IMR-90 (cell line): ENCODE measurements at regions not wholly inside any gene's neighbourhood (a gene's known extent, or its start where the extent isn't known, plus 50 kb on each side); places are given as distances from the start of the nearest gene placed in this dataset.

ENCODE experiments used
- ATAC-seq: fragments of 200-7000 bp; cut with Tn5 transposase; 2 replicates; pipeline ENCODE4 v1.9.1; 2020; ENCODE audit warnings: low read depth, mild to moderate bottlenecking, moderate library complexity
- BruUV-seq: library from RNA; stranded (reverse); fragments of 400-500 nt; replicated peaks from 2 replicates; lab custom pipeline; 2021; lab: Mats Ljungman, UMichigan
- CTCF ChIA-PET: fragments of 300-600 bp; formaldehyde crosslinking; extraction: SDS; loops from one replicate; lab custom pipeline; 2021; ENCODE audit warnings: antibody characterized with exemption; lab: Yijun Ruan, JAX
- POLR2A ChIA-PET: fragments of 300-600 bp; sonication (Branson Sonifier 250); formaldehyde crosslinking; loops from one replicate; lab custom pipeline; 2022; ENCODE audit warnings: antibody characterized with exemption; ENCODE audit not compliant: unreplicated experiment; lab: Charles Lee
- DNase-seq: peaks from one replicate; pipeline ENCODE4 v3.0.0; 2013
- H2AFZ ChIP-seq: replicated peaks from 2 replicates; pipeline ENCODE3; 2013; ENCODE audit warnings: low read length, mild to moderate bottlenecking; ENCODE audit not compliant: poor library complexity
- H2AK5ac ChIP-seq: 2 replicates; pipeline ENCODE4 v1.6.1; 2013; ENCODE audit warnings: low read depth, low read length, inconsistent platforms
- H2AK9ac ChIP-seq: replicated peaks from 2 replicates; pipeline ENCODE3; 2013; ENCODE audit warnings: mild to moderate bottlenecking, low read depth, low read length, moderate library complexity; ENCODE audit not compliant: poor library complexity
- H2BK120ac ChIP-seq: 2 replicates; pipeline ENCODE4 v1.6.1; 2013; ENCODE audit warnings: low read depth, low read length, inconsistent platforms
- H2BK15ac ChIP-seq: 3 replicates; pipeline ENCODE4 v1.6.1; 2013; ENCODE audit warnings: low read depth, low read length, inconsistent platforms
- H2BK20ac ChIP-seq: 2 replicates; pipeline ENCODE4 v1.6.1; 2013; ENCODE audit warnings: low read depth, mild to moderate bottlenecking, inconsistent platforms, low read length, moderate library complexity
- H2BK5ac ChIP-seq: 2 replicates; pipeline ENCODE4 v1.6.1; 2013; ENCODE audit warnings: mild to moderate bottlenecking, low read depth, low read length, inconsistent platforms; ENCODE audit not compliant: poor library complexity, severe bottlenecking
- H3K14ac ChIP-seq: replicated peaks from 2 replicates; pipeline ENCODE4 v1.6.1; 2013; ENCODE audit warnings: low read depth, low read length, inconsistent platforms
- H3K18ac ChIP-seq: 2 replicates; pipeline ENCODE4 v1.6.1; 2013; ENCODE audit warnings: low read depth, low read length, control low read depth
- H3K23ac ChIP-seq: 2 replicates; pipeline ENCODE4 v1.6.1; 2013; ENCODE audit warnings: low read depth, low read length, inconsistent platforms
- H3K27ac ChIP-seq: 2 replicates; pipeline ENCODE4 v1.5.1; 2013; ENCODE audit warnings: mild to moderate bottlenecking, control low read depth, low read length; ENCODE audit not compliant: insufficient read depth
- H3K27me3 ChIP-seq: 2 replicates; pipeline ENCODE4 v1.6.1; 2013; ENCODE audit warnings: low read length; ENCODE audit not compliant: control insufficient read depth, insufficient read depth
- H3K36me3 ChIP-seq: 2 replicates; pipeline ENCODE4 v1.6.1; 2013; ENCODE audit warnings: low read length, mixed read lengths; ENCODE audit not compliant: control insufficient read depth, insufficient read depth
- H3K4ac ChIP-seq: 2 replicates; pipeline ENCODE4 v1.6.1; 2013; ENCODE audit warnings: low read depth, low read length, inconsistent platforms
- H3K4me1 ChIP-seq: 2 replicates; pipeline ENCODE4 v1.6.1; 2013; ENCODE audit warnings: low read length, mixed read lengths; ENCODE audit not compliant: control insufficient read depth, insufficient read depth
- H3K4me2 ChIP-seq: 2 replicates; pipeline ENCODE4 v1.6.1; 2013; ENCODE audit warnings: low read depth, mild to moderate bottlenecking, control low read depth, low read length, moderate library complexity
- H3K4me3 ChIP-seq: 2 replicates; pipeline ENCODE4 v1.5.1; 2013; ENCODE audit warnings: low read depth, mild to moderate bottlenecking, control low read depth, low read length, moderate library complexity; ENCODE audit not compliant: insufficient read depth
- H3K56ac ChIP-seq: 2 replicates; pipeline ENCODE4 v1.6.1; 2013; ENCODE audit warnings: low read length, inconsistent platforms; ENCODE audit not compliant: insufficient read depth; ENCODE audit errors: extremely low read depth
- H3K79me1 ChIP-seq, 2 experiments: 2 replicates each; pipeline ENCODE4 v1.6.1; 2013; ENCODE audit warnings: low read length in 2 of 2, inconsistent platforms in 1 of 2, low read depth in 1 of 2
- H3K9ac ChIP-seq: 2 replicates; pipeline ENCODE4 v1.6.1; 2013; ENCODE audit warnings: low read depth, low read length, control low read depth
- H3K9me1 ChIP-seq: 2 replicates; pipeline ENCODE4 v1.6.1; 2013; ENCODE audit warnings: low read length, inconsistent platforms; ENCODE audit not compliant: insufficient read depth
- H3K9me3 ChIP-seq: 2 replicates; pipeline ENCODE4 v1.6.1; 2013; ENCODE audit warnings: low read length; ENCODE audit not compliant: control insufficient read depth, insufficient read depth
- H4K20me1 ChIP-seq: 2 replicates; pipeline ENCODE4 v1.6.1; 2013; ENCODE audit warnings: low read length, inconsistent platforms; ENCODE audit not compliant: insufficient read depth
- H4K5ac ChIP-seq: 2 replicates; pipeline ENCODE4 v1.6.1; 2013; ENCODE audit warnings: mild to moderate bottlenecking, low read depth, low read length, control low read depth
- H4K8ac ChIP-seq, 2 experiments: 2 replicates each; pipeline ENCODE4 v1.6.1; 2013; ENCODE audit warnings: low read depth in 2 of 2, low read length in 2 of 2, control low read depth in 1 of 2, inconsistent platforms in 1 of 2
- H4K91ac ChIP-seq: 2 replicates; pipeline ENCODE4 v1.6.1; 2013; ENCODE audit warnings: low read depth, low read length, inconsistent platforms; ENCODE audit not compliant: insufficient read depth
- CTCF ChIP-seq: conservative IDR thresholded peaks from 2 replicates; pipeline ENCODE4 v1.5.1; 2012; ENCODE audit warnings: mild to moderate bottlenecking, low read depth, low read length, improper control_type of control experiment
- MAZ ChIP-seq: IDR thresholded peaks from 2 replicates; pipeline ENCODE4 v1.6.1; 2012; ENCODE audit warnings: low read depth, mild to moderate bottlenecking, low read length, improper control_type of control experiment, moderate library complexity, borderline replicate concordance
- MXI1 ChIP-seq: IDR thresholded peaks from 2 replicates; pipeline ENCODE4 v1.6.1; 2012; ENCODE audit warnings: low read depth, mild to moderate bottlenecking, low read length, moderate library complexity, borderline replicate concordance
- RAD21 ChIP-seq: IDR thresholded peaks from 2 replicates; pipeline ENCODE4 v1.6.1; 2012; ENCODE audit warnings: low read length, improper control_type of control experiment
- SMC3 ChIP-seq: fragments of 150-350 bp; IDR thresholded peaks from 2 replicates; pipeline ENCODE4 v1.6.1; 2016; ENCODE audit warnings: low read depth, mild to moderate bottlenecking, antibody characterized with exemption, low read length, moderate library complexity
- USF2 ChIP-seq: fragments of 150-350 bp; IDR thresholded peaks from 2 replicates; pipeline ENCODE4 v1.6.1; 2017; ENCODE audit warnings: mild to moderate bottlenecking, antibody characterized with exemption, low read length, low read depth
- WGBS, 2 experiments: methylation state at CpG; one replicate each; pipeline versions ENCODE4 v1.1.5 to v1.1.7; 2013; ENCODE audit warnings: missing lambda C conversion rate in 2 of 2; ENCODE audit not compliant: insufficient read length in 1 of 2; ENCODE audit errors: extremely low coverage in 2 of 2; 5-methylcytosine and 5-hydroxymethylcytosine counted together
- dilution Hi-C: fragments of 300-500 bp; cut with HindIII; formaldehyde crosslinking; loops from one replicate; pipeline ENCODE4 v1.14.3; 2018; ENCODE audit warnings: low sequenced_read_pairs; ENCODE audit not compliant: unreplicated experiment
- in situ Hi-C: fragments of 300-500 bp; cut with MboI; formaldehyde crosslinking; loops from 3 replicates; pipeline ENCODE4 v1.14.3; 2019; ENCODE audit warnings: low sequenced_read_pairs, inconsistent platforms, mixed read lengths
- intact Hi-C: fragments of 100-400 bp; cut with micrococcal nuclease; formaldehyde crosslinking; loops from 2 replicates; pipeline ENCODE4 v1.10.0; 2022

- dilution Hi-C loops (no loop called here), in situ Hi-C loops (no loop called here), intact Hi-C loops (no loop called here)
- no peak overlapping the region for H2BK20ac ChIP-seq
- H3K23ac ChIP-seq: no peak overlapping the region
- ChIA-PET POLR2A (no interaction called here), CTCF (no interaction called here)
- H2BK15ac ChIP-seq: no peak overlapping the region
- H2AK9ac ChIP-seq: no peak overlapping the region
- H2BK120ac ChIP-seq: no peak overlapping the region
- 63% methylated on average over 6 of the region's 11 CpGs; no CpG with 5 or more reads in 1 of the 2 experiments for WGBS, 2 experiments
- TF ChIP-seq USF2: no peak
- TF ChIP-seq SMC3: no peak
- TF ChIP-seq MXI1: no peak
- no peak for TF ChIP-seq MAZ
- TF ChIP-seq RAD21: no peak
- no peak for TF ChIP-seq CTCF
- no peaks in the 10 kb centered on the region for H3K4me1 ChIP-seq
- no peak overlapping the region for H3K4ac ChIP-seq
- H3K36me3 ChIP-seq: no peaks in the 10 kb centered on the region
- no peak overlapping the region for H2BK5ac ChIP-seq
- H3K4me2 ChIP-seq: no peak overlapping the region
- no peak for DNase-seq
- H4K8ac ChIP-seq: no peak overlapping the region
- H4K20me1 ChIP-seq: no peaks in the 10 kb centered on the region
- no peak overlapping the region for H4K5ac ChIP-seq
- no peak overlapping the region for H2AK5ac ChIP-seq
- no peak overlapping the region for H3K4me3 ChIP-seq
- H3K27ac ChIP-seq: no peak overlapping the region
- no peak for ATAC-seq
- H3K9me1 ChIP-seq: no peaks in the 10 kb centered on the region
- H4K91ac ChIP-seq: no peak overlapping the region
- no peak overlapping the region for H3K56ac ChIP-seq
- no peak overlapping the region for H3K14ac ChIP-seq
- H3K27me3 ChIP-seq: peaks cover 44% of the 10 kb centered on the region
- H3K18ac ChIP-seq: no peak overlapping the region
- H3K9me3 ChIP-seq: peaks cover 14% of the 10 kb centered on the region
- no TSS peak for BruUV-seq
- H3K9ac ChIP-seq: no peak overlapping the region
- no peak overlapping the region for H2AFZ ChIP-seq
- no peaks in the 10 kb centered on the region for H3K79me1 ChIP-seq
Measured at GRCh38 chr21:35981514-35982070, 78.7 kb downstream of the SETD4 start.
